ENCODE measurements at regions not wholly inside any gene's neighbourhood (a gene's known extent, or its start where the extent isn't known, plus 50 kb on each side); places are given as distances from the start of the nearest gene placed in this dataset.

GRCh38 chr12:77339610-77340009, 274.2 kb upstream of the E2F7 start:
- no peaks in the 10 kb centered on the region for H3K36me3 ChIP-seq (ENCODE audit: insufficient read depth, low read length)
- no peak overlapping the region for H2AFZ ChIP-seq (ENCODE audit: low read length, unreplicated experiment)
- no peaks in the 10 kb centered on the region for H3K79me2 ChIP-seq (ENCODE audit: control insufficient read depth, insufficient read depth, low read length, unreplicated experiment)
- H3K4me1 ChIP-seq (ENCODE audit: control insufficient read depth, insufficient read depth, low read length, unreplicated experiment): peaks cover 22% of the 10 kb centered on the region
- H3K27ac ChIP-seq (ENCODE audit: low read depth, low read length): no peak overlapping the region
- H3K4me3 ChIP-seq (ENCODE audit: low read depth, low read length): no peak overlapping the region
- no peaks in the 10 kb centered on the region for H3K27me3 ChIP-seq (ENCODE audit: insufficient read depth, low read length)

GRCh38 chr12:77337362-77337761, 272.0 kb upstream of the E2F7 start:
- Histone ChIP-seq H3K4me3 (ENCODE audit: low read depth, low read length) (no peak overlapping the region), H3K27ac (ENCODE audit: low read depth, low read length) (no peak overlapping the region), H3K4me1 (ENCODE audit: control insufficient read depth, insufficient read depth, low read length, unreplicated experiment) (peaks cover 7% of the 10 kb centered on the region), H3K27me3 (ENCODE audit: insufficient read depth, low read length) (no peaks in the 10 kb centered on the region), H2AFZ (ENCODE audit: low read length, unreplicated experiment) (peak overlapping the region; percentile 59), H3K36me3 (ENCODE audit: insufficient read depth, low read length) (no peaks in the 10 kb centered on the region), H3K79me2 (ENCODE audit: control insufficient read depth, insufficient read depth, low read length, unreplicated experiment) (no peaks in the 10 kb centered on the region)

GRCh38 chr12:77334806-77335205, 269.4 kb upstream of the E2F7 start:
- Histone ChIP-seq H3K4me3 (ENCODE audit: low read depth, low read length) (no peak overlapping the region), H3K4me1 (ENCODE audit: control insufficient read depth, insufficient read depth, low read length, unreplicated experiment) (peaks cover 3% of the 10 kb centered on the region), H3K27me3 (ENCODE audit: insufficient read depth, low read length) (no peaks in the 10 kb centered on the region), H3K36me3 (ENCODE audit: insufficient read depth, low read length) (no peaks in the 10 kb centered on the region), H2AFZ (ENCODE audit: low read length, unreplicated experiment) (no peak overlapping the region), H3K27ac (ENCODE audit: low read depth, low read length) (no peak overlapping the region), H3K79me2 (ENCODE audit: control insufficient read depth, insufficient read depth, low read length, unreplicated experiment) (no peaks in the 10 kb centered on the region)

GRCh38 chr12:77328326-77328725, 263.0 kb upstream of the E2F7 start:
- Histone ChIP-seq H3K27me3 (ENCODE audit: insufficient read depth, low read length) (peaks cover 7% of the 10 kb centered on the region), H3K79me2 (ENCODE audit: control insufficient read depth, insufficient read depth, low read length, unreplicated experiment) (no peaks in the 10 kb centered on the region), H2AFZ (ENCODE audit: low read length, unreplicated experiment) (no peak overlapping the region), H3K4me1 (ENCODE audit: control insufficient read depth, insufficient read depth, low read length, unreplicated experiment) (peaks cover 4% of the 10 kb centered on the region), H3K4me3 (ENCODE audit: low read depth, low read length) (no peak overlapping the region), H3K27ac (ENCODE audit: low read depth, low read length) (no peak overlapping the region), H3K36me3 (ENCODE audit: insufficient read depth, low read length) (no peaks in the 10 kb centered on the region)

GRCh38 chr12:77325511-77326236, 260.3 kb upstream of the E2F7 start:
- H3K4me1 ChIP-seq (ENCODE audit: control insufficient read depth, insufficient read depth, low read length, unreplicated experiment): peaks cover 4% of the 10 kb centered on the region
- H3K4me3 ChIP-seq (ENCODE audit: low read depth, low read length): peak overlapping the region; percentile 81
- H3K36me3 ChIP-seq (ENCODE audit: insufficient read depth, low read length): no peaks in the 10 kb centered on the region
- H3K27ac ChIP-seq (ENCODE audit: low read depth, low read length): no peak overlapping the region
- no peaks in the 10 kb centered on the region for H3K79me2 ChIP-seq (ENCODE audit: control insufficient read depth, insufficient read depth, low read length, unreplicated experiment)
- peaks cover 7% of the 10 kb centered on the region for H3K27me3 ChIP-seq (ENCODE audit: insufficient read depth, low read length)
- peak overlapping the region; percentile 71 for H2AFZ ChIP-seq (ENCODE audit: low read length, unreplicated experiment)

- Histone ChIP-seq H2AFZ (ENCODE audit: low read length, unreplicated experiment) (peak overlapping the region; percentile 73), H3K4me1 (ENCODE audit: control insufficient read depth, insufficient read depth, low read length, unreplicated experiment) (peaks cover 4% of the 10 kb centered on the region), H3K27me3 (ENCODE audit: insufficient read depth, low read length) (peaks cover 7% of the 10 kb centered on the region), H3K4me3 (ENCODE audit: low read depth, low read length) (peak overlapping the region; percentile 81), H3K27ac (ENCODE audit: low read depth, low read length) (no peak overlapping the region), H3K36me3 (ENCODE audit: insufficient read depth, low read length) (no peaks in the 10 kb centered on the region), H3K79me2 (ENCODE audit: control insufficient read depth, insufficient read depth, low read length, unreplicated experiment) (no peaks in the 10 kb centered on the region)
Observed at GRCh38 chr12:77324763-77325468, 259.5 kb upstream of the E2F7 start.

GRCh38 chr12:77324416-77324762, 259.0 kb upstream of the E2F7 start:
- peak overlapping the region; percentile 81 for H3K4me3 ChIP-seq (ENCODE audit: low read depth, low read length)
- no peaks in the 10 kb centered on the region for H3K79me2 ChIP-seq (ENCODE audit: control insufficient read depth, insufficient read depth, low read length, unreplicated experiment)
- H2AFZ ChIP-seq (ENCODE audit: low read length, unreplicated experiment): peak overlapping the region; percentile 73
- no peak overlapping the region for H3K27ac ChIP-seq (ENCODE audit: low read depth, low read length)
- H3K4me1 ChIP-seq (ENCODE audit: control insufficient read depth, insufficient read depth, low read length, unreplicated experiment): peaks cover 4% of the 10 kb centered on the region
- peaks cover 7% of the 10 kb centered on the region for H3K27me3 ChIP-seq (ENCODE audit: insufficient read depth, low read length)
- no peaks in the 10 kb centered on the region for H3K36me3 ChIP-seq (ENCODE audit: insufficient read depth, low read length)

- H3K4me1 ChIP-seq (ENCODE audit: control insufficient read depth, insufficient read depth, low read length, unreplicated experiment): peaks cover 4% of the 10 kb centered on the region
- peaks cover 7% of the 10 kb centered on the region for H3K27me3 ChIP-seq (ENCODE audit: insufficient read depth, low read length)
- no peaks in the 10 kb centered on the region for H3K79me2 ChIP-seq (ENCODE audit: control insufficient read depth, insufficient read depth, low read length, unreplicated experiment)
- no peak overlapping the region; the same call in 1 of the 2 replicates for H3K4me3 ChIP-seq (ENCODE audit: low read depth, low read length)
- H3K27ac ChIP-seq (ENCODE audit: low read depth, low read length): no peak overlapping the region
- no peaks in the 10 kb centered on the region for H3K36me3 ChIP-seq (ENCODE audit: insufficient read depth, low read length)
- no peak overlapping the region for H2AFZ ChIP-seq (ENCODE audit: low read length, unreplicated experiment)
Observed at GRCh38 chr12:77323788-77324415, 258.5 kb upstream of the E2F7 start.

GRCh38 chr12:77319166-77319565, 253.8 kb upstream of the E2F7 start:
- Histone ChIP-seq H3K79me2 (ENCODE audit: control insufficient read depth, insufficient read depth, low read length, unreplicated experiment) (no peaks in the 10 kb centered on the region), H2AFZ (ENCODE audit: low read length, unreplicated experiment) (no peak overlapping the region), H3K4me1 (ENCODE audit: control insufficient read depth, insufficient read depth, low read length, unreplicated experiment) (no peaks in the 10 kb centered on the region), H3K4me3 (ENCODE audit: low read depth, low read length) (no peak overlapping the region), H3K27me3 (ENCODE audit: insufficient read depth, low read length) (no peaks in the 10 kb centered on the region), H3K27ac (ENCODE audit: low read depth, low read length) (no peak overlapping the region), H3K36me3 (ENCODE audit: insufficient read depth, low read length) (no peaks in the 10 kb centered on the region)

GRCh38 chr12:77315407-77315806, 250.0 kb upstream of the E2F7 start:
- Histone ChIP-seq H3K4me3 (ENCODE audit: low read depth, low read length) (no peak overlapping the region), H3K27ac (ENCODE audit: low read depth, low read length) (no peak overlapping the region), H3K4me1 (ENCODE audit: control insufficient read depth, insufficient read depth, low read length, unreplicated experiment) (no peaks in the 10 kb centered on the region), H3K27me3 (ENCODE audit: insufficient read depth, low read length) (no peaks in the 10 kb centered on the region), H3K79me2 (ENCODE audit: control insufficient read depth, insufficient read depth, low read length, unreplicated experiment) (no peaks in the 10 kb centered on the region), H2AFZ (ENCODE audit: low read length, unreplicated experiment) (no peak overlapping the region), H3K36me3 (ENCODE audit: insufficient read depth, low read length) (no peaks in the 10 kb centered on the region)
